Esophagus squamous epithelium (tissue), 5 donors: ENCODE measurements at regions not wholly inside any gene's neighbourhood (a gene's known extent, or its start where the extent isn't known, plus 50 kb on each side); places are given as distances from the start of the nearest gene placed in this dataset.

Source experiments
- DNase-seq: peaks from one replicate; lab custom pipeline; 2025; lab: John Stamatoyannopoulos, UW
- H3K27ac ChIP-seq, 4 donors: fragments of 200-600 bp; sonication (generic); one replicate each; pipeline ENCODE4 v1.5.1; 2016 to 2019; ENCODE audit warnings: mild to moderate bottlenecking in 1 of 4
- H3K27me3 ChIP-seq, 4 donors: fragments of 200-600 bp; sonication (generic); 1 replicate in 3 of 4; 2 replicates in 1 of 4; pipeline versions ENCODE4 v1.5.1 to v1.6.0; 2017 to 2021; ENCODE audit warnings: antibody characterized with exemption in 1 of 4
- H3K36me3 ChIP-seq, 3 donors: fragments of 200-600 bp; sonication (generic); one replicate each; pipeline ENCODE4 v1.5.1; 2016 to 2019
- H3K4me1 ChIP-seq, 3 donors: fragments of 200-600 bp; sonication (generic); one replicate each; pipeline ENCODE4 v1.5.1; 2017 to 2019
- H3K4me3 ChIP-seq, 4 donors: fragments of 200-600 bp; sonication (generic); 1 replicate in 3 of 4; 2 replicates in 1 of 4; pipeline ENCODE4 v1.5.1; 2016 to 2019; ENCODE audit warnings: mild to moderate bottlenecking in 2 of 4, moderate library complexity in 1 of 4
- H3K9me3 ChIP-seq, 3 donors: fragments of 200-600 bp; sonication (generic); one replicate each; pipeline ENCODE4 v1.5.1; 2016 to 2019
- CTCF ChIP-seq, 6 experiments: fragments of 450-650 bp in 4 of 6; fragments of 200-600 bp in 2 of 6; sonication (generic) in 2 of 6; IDR thresholded peaks; one replicate each; pipeline ENCODE4 v1.5.1; 2016 to 2019; ENCODE audit warnings: antibody characterized with exemption in 6 of 6, mild to moderate bottlenecking in 4 of 6, moderate library complexity in 4 of 6
- POLR2A ChIP-seq, 4 donors: fragments of 450-650 bp; IDR thresholded peaks; one replicate each; pipeline ENCODE4 v1.6.1; 2017; ENCODE audit warnings: antibody characterized with exemption in 4 of 4, mild to moderate bottlenecking in 4 of 4, moderate library complexity in 3 of 4
- WGBS, 2 donors: methylation state at CpG; one replicate each; pipeline ENCODE4 v1.1.5; 2018; 5-methylcytosine and 5-hydroxymethylcytosine counted together
- intact Hi-C: fragments of 100-400 bp; cut with DNase I; formaldehyde crosslinking; loops from one replicate; pipeline ENCODE4 v1.15.0; 2022
- donor health status: DM: yes; HTN: yes; CAD: no.

GRCh38 chr11:134628426-134628825 lies 216.4 kb upstream of the B3GAT1 start:
- intact Hi-C loops, result no loop called here
- DNase-seq, result no peak

GRCh38 chr11:134626032-134626431 lies 214.0 kb upstream of the B3GAT1 start:
- Histone ChIP-seq H3K9me3 (no peaks in the 10 kb centered on the region), H3K27ac (no peak overlapping the region), H3K4me3 (no peak overlapping the region), H3K36me3 (no peaks in the 10 kb centered on the region), H3K4me1 (no peaks in the 10 kb centered on the region), H3K27me3 (peaks cover 0 to 8% (median 0%) of the 10 kb centered on the region in 4 donors)
- no peak for DNase-seq
- intact Hi-C loops, result no loop called here
- no peak for TF ChIP-seq CTCF (IDR thresholded peaks at IDR 0.05)
- no peak for TF ChIP-seq POLR2A (IDR thresholded peaks at IDR 0.05)
- WGBS, 2 donors, result 70 to 80% methylated on average over 1 to 4 of the region's 4 CpGs

More at GRCh38 chr11:134628426-134628825, 216.4 kb upstream of the B3GAT1 start:
- Histone ChIP-seq H3K9me3 (no peaks in the 10 kb centered on the region), H3K27ac (no peak overlapping the region), H3K4me3 (no peak overlapping the region), H3K27me3 (peaks cover 0 to 8% (median 0%) of the 10 kb centered on the region in 4 donors), H3K4me1 (no peaks in the 10 kb centered on the region), H3K36me3 (no peaks in the 10 kb centered on the region)
- TF ChIP-seq POLR2A (IDR thresholded peaks at IDR 0.05), result no peak
- TF ChIP-seq CTCF (IDR thresholded peaks at IDR 0.05), result no peak
- WGBS, 2 donors, result 81 to 91% methylated on average over 6 of the region's 6 CpGs

- Histone ChIP-seq H3K27ac (no peak overlapping the region), H3K4me1 (no peaks in the 10 kb centered on the region), H3K9me3 (no peaks in the 10 kb centered on the region), H3K4me3 (no peak overlapping the region), H3K27me3 (peaks cover 0 to 8% (median 0%) of the 10 kb centered on the region in 4 donors), H3K36me3 (no peaks in the 10 kb centered on the region)
- 22 to 45% methylated on average over 1 to 2 of the region's 3 CpGs for WGBS, 2 donors
- TF ChIP-seq CTCF (IDR thresholded peaks at IDR 0.05) (no peak), POLR2A (IDR thresholded peaks at IDR 0.05) (no peak)
- DNase-seq, result no peak
- intact Hi-C loops, result no loop called here
Observed at GRCh38 chr11:134625631-134626030, 213.6 kb upstream of the B3GAT1 start.

- no peak overlapping the region for H3K27ac ChIP-seq
- no peaks in the 10 kb centered on the region for H3K36me3 ChIP-seq
- 76 to 77% methylated on average over 3 of the region's 3 CpGs for WGBS, 2 donors
- H3K27me3 ChIP-seq, result peaks cover 0 to 8% (median 0%) of the 10 kb centered on the region in 4 donors
- intact Hi-C loops, result no loop called here
- no peaks in the 10 kb centered on the region for H3K9me3 ChIP-seq
- TF ChIP-seq CTCF (IDR thresholded peaks at IDR 0.05) (no peak), POLR2A (IDR thresholded peaks at IDR 0.05) (no peak)
- H3K4me3 ChIP-seq, result no peak overlapping the region
- no peaks in the 10 kb centered on the region for H3K4me1 ChIP-seq
- DNase-seq, result no peak
Observed at GRCh38 chr11:134625151-134625550, 213.1 kb upstream of the B3GAT1 start.

GRCh38 chr11:134624166-134624920 lies 212.3 kb upstream of the B3GAT1 start:
- DNase-seq, result no peak
- 78 to 90% methylated on average over 5 to 6 of the region's 8 CpGs for WGBS, 2 donors
- Histone ChIP-seq H3K4me3 (no peak overlapping the region), H3K36me3 (no peaks in the 10 kb centered on the region), H3K9me3 (no peaks in the 10 kb centered on the region), H3K27me3 (peaks cover 0 to 8% (median 0%) of the 10 kb centered on the region in 4 donors), H3K4me1 (no peaks in the 10 kb centered on the region), H3K27ac (no peak overlapping the region)
- intact Hi-C loops, result no loop called here
- TF ChIP-seq CTCF (IDR thresholded peaks at IDR 0.05), result no peak
- no peak for TF ChIP-seq POLR2A (IDR thresholded peaks at IDR 0.05)
